ENCODE measurements at regions not wholly inside any gene's neighbourhood (a gene's known extent, or its start where the extent isn't known, plus 50 kb on each side); places are given as distances from the start of the nearest gene placed in this dataset.

DNA sequence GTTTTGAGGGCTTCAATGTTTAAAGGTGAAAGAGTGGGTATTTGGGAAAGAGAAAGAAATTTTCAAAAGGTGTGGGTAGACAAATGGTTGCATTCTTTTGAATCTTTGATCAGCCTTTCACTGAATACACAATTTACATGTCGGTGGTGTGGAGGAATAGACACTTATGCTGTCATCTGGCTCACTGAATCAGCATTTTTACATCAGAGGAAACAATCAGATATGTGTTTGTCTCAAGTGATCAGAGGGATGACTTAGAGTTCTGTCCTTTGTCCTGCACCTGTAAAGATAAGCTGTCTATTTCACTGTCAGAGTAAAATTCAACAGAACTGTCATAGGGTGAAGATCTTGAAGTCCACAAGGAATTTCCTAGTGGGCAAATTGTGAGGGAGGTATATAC, 170.9 kb upstream of the USP25 start:
- TF ChIP-seq POLR2A (IDR thresholded peaks at IDR 0.05): no peak
- TF ChIP-seq, protein P1, sequence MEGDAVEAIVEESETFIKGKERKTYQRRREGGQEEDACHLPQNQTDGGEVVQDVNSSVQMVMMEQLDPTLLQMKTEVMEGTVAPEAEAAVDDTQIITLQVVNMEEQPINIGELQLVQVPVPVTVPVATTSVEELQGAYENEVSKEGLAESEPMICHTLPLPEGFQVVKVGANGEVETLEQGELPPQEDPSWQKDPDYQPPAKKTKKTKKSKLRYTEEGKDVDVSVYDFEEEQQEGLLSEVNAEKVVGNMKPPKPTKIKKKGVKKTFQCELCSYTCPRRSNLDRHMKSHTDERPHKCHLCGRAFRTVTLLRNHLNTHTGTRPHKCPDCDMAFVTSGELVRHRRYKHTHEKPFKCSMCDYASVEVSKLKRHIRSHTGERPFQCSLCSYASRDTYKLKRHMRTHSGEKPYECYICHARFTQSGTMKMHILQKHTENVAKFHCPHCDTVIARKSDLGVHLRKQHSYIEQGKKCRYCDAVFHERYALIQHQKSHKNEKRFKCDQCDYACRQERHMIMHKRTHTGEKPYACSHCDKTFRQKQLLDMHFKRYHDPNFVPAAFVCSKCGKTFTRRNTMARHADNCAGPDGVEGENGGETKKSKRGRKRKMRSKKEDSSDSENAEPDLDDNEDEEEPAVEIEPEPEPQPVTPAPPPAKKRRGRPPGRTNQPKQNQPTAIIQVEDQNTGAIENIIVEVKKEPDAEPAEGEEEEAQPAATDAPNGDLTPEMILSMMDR (IDR thresholded peaks at IDR 0.05): no peak
- TF ChIP-seq POLR2AphosphoS5 (IDR thresholded peaks at IDR 0.05; ENCODE audit: insufficient read depth in 1 of 2, low read depth in 1 of 2): no peak

All from vagina (tissue), 2 donors.